ENCODE measurements at regions not wholly inside any gene's neighbourhood (a gene's known extent, or its start where the extent isn't known, plus 50 kb on each side); places are given as distances from the start of the nearest gene placed in this dataset.

- Mint-ChIP-seq H3K4me3 (ENCODE audit: unreplicated experiment) (no peak overlapping the region), H3K9me3 (ENCODE audit: unreplicated experiment) (no peaks in the 10 kb centered on the region), H3K27me3 (ENCODE audit: unreplicated experiment) (peaks cover 4% of the 10 kb centered on the region), H3K36me3 (ENCODE audit: low read depth, unreplicated experiment) (no peaks in the 10 kb centered on the region), H3K27ac (ENCODE audit: unreplicated experiment) (peak overlapping the region; percentile 37), H3K4me1 (ENCODE audit: unreplicated experiment) (peaks cover 9% of the 10 kb centered on the region)
- no peak for DNase-seq (ENCODE audit: low spot score)
- TF ChIP-seq CTCF (IDR thresholded peaks at IDR 0.05; ENCODE audit: unreplicated experiment): no peak
These were observed 105.3 kb upstream of the AGBL1 start for GRCh38 chr15:85974348-85974705.

GRCh38 chr15:85974742-85975141 is 104.9 kb upstream of the AGBL1 start:
- Mint-ChIP-seq H3K27ac (ENCODE audit: unreplicated experiment) (no peak overlapping the region), H3K27me3 (ENCODE audit: unreplicated experiment) (peaks cover 4% of the 10 kb centered on the region), H3K4me3 (ENCODE audit: unreplicated experiment) (no peak overlapping the region), H3K36me3 (ENCODE audit: low read depth, unreplicated experiment) (no peaks in the 10 kb centered on the region), H3K4me1 (ENCODE audit: unreplicated experiment) (peaks cover 9% of the 10 kb centered on the region), H3K9me3 (ENCODE audit: unreplicated experiment) (no peaks in the 10 kb centered on the region)
- TF ChIP-seq CTCF (IDR thresholded peaks at IDR 0.05; ENCODE audit: unreplicated experiment): no peak
- no peak for DNase-seq (ENCODE audit: low spot score)

GRCh38 chr15:85976102-85976501 is 103.6 kb upstream of the AGBL1 start:
- Mint-ChIP-seq H3K4me1 (ENCODE audit: unreplicated experiment) (peaks cover 9% of the 10 kb centered on the region), H3K9me3 (ENCODE audit: unreplicated experiment) (no peaks in the 10 kb centered on the region), H3K27me3 (ENCODE audit: unreplicated experiment) (peaks cover 4% of the 10 kb centered on the region), H3K27ac (ENCODE audit: unreplicated experiment) (no peak overlapping the region), H3K36me3 (ENCODE audit: low read depth, unreplicated experiment) (no peaks in the 10 kb centered on the region), H3K4me3 (ENCODE audit: unreplicated experiment) (no peak overlapping the region)
- no peak for DNase-seq (ENCODE audit: low spot score)
- no peak for TF ChIP-seq CTCF (IDR thresholded peaks at IDR 0.05; ENCODE audit: unreplicated experiment)

- Mint-ChIP-seq H3K36me3 (ENCODE audit: low read depth, unreplicated experiment) (no peaks in the 10 kb centered on the region), H3K9me3 (ENCODE audit: unreplicated experiment) (no peaks in the 10 kb centered on the region), H3K27me3 (ENCODE audit: unreplicated experiment) (peaks cover 4% of the 10 kb centered on the region), H3K27ac (ENCODE audit: unreplicated experiment) (no peak overlapping the region), H3K4me1 (ENCODE audit: unreplicated experiment) (peaks cover 9% of the 10 kb centered on the region), H3K4me3 (ENCODE audit: unreplicated experiment) (no peak overlapping the region)
- TF ChIP-seq CTCF (IDR thresholded peaks at IDR 0.05; ENCODE audit: unreplicated experiment): no peak
- no peak for DNase-seq (ENCODE audit: low spot score)
These were observed 102.7 kb upstream of the AGBL1 start for GRCh38 chr15:85976986-85977385.

GRCh38 chr15:85977586-85977985 is 102.1 kb upstream of the AGBL1 start:
- Mint-ChIP-seq H3K27me3 (ENCODE audit: unreplicated experiment) (peaks cover 4% of the 10 kb centered on the region), H3K27ac (ENCODE audit: unreplicated experiment) (no peak overlapping the region), H3K9me3 (ENCODE audit: unreplicated experiment) (no peaks in the 10 kb centered on the region), H3K4me1 (ENCODE audit: unreplicated experiment) (peaks cover 9% of the 10 kb centered on the region), H3K4me3 (ENCODE audit: unreplicated experiment) (no peak overlapping the region), H3K36me3 (ENCODE audit: low read depth, unreplicated experiment) (no peaks in the 10 kb centered on the region)
- no peak for TF ChIP-seq CTCF (IDR thresholded peaks at IDR 0.05; ENCODE audit: unreplicated experiment)
- DNase-seq (ENCODE audit: low spot score): no peak

All from endothelial cell (in vitro differentiated cells).